ENCODE measurements at regions not wholly inside any gene's neighbourhood (a gene's known extent, or its start where the extent isn't known, plus 50 kb on each side); places are given as distances from the start of the nearest gene placed in this dataset.

GRCh38 chr4:3898098-3898497 is 131.9 kb downstream of the ADRA2C start:
- TF ChIP-seq CTCF (IDR thresholded peaks at IDR 0.05) (no peak), POLR2A (IDR thresholded peaks at IDR 0.05) (no peak)
